MCF 10A (cell line): ENCODE measurements at regions not wholly inside any gene's neighbourhood (a gene's known extent, or its start where the extent isn't known, plus 50 kb on each side); places are given as distances from the start of the nearest gene placed in this dataset.

Source experiments
- BruUV-seq: library from RNA; stranded (reverse); fragments of 400-500 nt; replicated peaks from 2 replicates; lab custom pipeline; 2021; lab: Mats Ljungman, UMichigan
- CTCF ChIA-PET: fragments of 300-600 bp; sonication (Branson Sonifier 250); formaldehyde crosslinking; extraction: SDS; loops from one replicate; lab custom pipeline; 2021; ENCODE audit warnings: antibody characterized with exemption, inconsistent platforms; lab: Yijun Ruan, JAX
- POLR2A ChIA-PET: fragments of 300-600, 350-650 bp; sonication (Branson Sonifier 250); formaldehyde crosslinking; extraction: SDS; loops from one replicate; lab custom pipeline; 2020; ENCODE audit warnings: antibody characterized with exemption, inconsistent platforms; lab: Yijun Ruan, JAX
- DNase-seq: peaks from one replicate; pipeline ENCODE4 v3.0.0-alpha.2; 2018; ENCODE audit not compliant: unreplicated experiment
- H3K27ac Mint-ChIP-seq: one replicate; pipeline ENCODE4 v1.8.0; 2022; ENCODE audit warnings: mild to moderate bottlenecking, low read depth, mixed read lengths; ENCODE audit not compliant: unreplicated experiment
- H3K27me3 Mint-ChIP-seq: one replicate; pipeline ENCODE4 v1.8.0; 2022; ENCODE audit warnings: mixed read lengths; ENCODE audit not compliant: insufficient read depth, unreplicated experiment
- H3K36me3 Mint-ChIP-seq: one replicate; pipeline ENCODE4 v1.8.0; 2022; ENCODE audit warnings: mild to moderate bottlenecking, moderate library complexity, mixed read lengths; ENCODE audit not compliant: insufficient read depth, unreplicated experiment
- H3K4me1 Mint-ChIP-seq: one replicate; pipeline ENCODE4 v1.8.0; 2022; ENCODE audit warnings: mixed read lengths; ENCODE audit not compliant: insufficient read depth, unreplicated experiment
- H3K4me3 Mint-ChIP-seq: one replicate; pipeline ENCODE4 v1.8.0; 2022; ENCODE audit warnings: mild to moderate bottlenecking, moderate library complexity, mixed read lengths; ENCODE audit not compliant: unreplicated experiment
- H3K9me3 Mint-ChIP-seq: one replicate; pipeline ENCODE4 v1.8.0; 2022; ENCODE audit warnings: mixed read lengths; ENCODE audit not compliant: unreplicated experiment
- CTCF ChIP-seq: fragments of 200-600 bp; IDR thresholded peaks from one replicate; pipeline ENCODE4 v1.8.0; 2022; ENCODE audit warnings: antibody characterized with exemption, mild to moderate bottlenecking; ENCODE audit not compliant: unreplicated experiment
- intact Hi-C: fragments of 100-400 bp; cut with micrococcal nuclease; formaldehyde crosslinking; loops from 2 replicates; pipeline ENCODE4 v1.14.1; 2022

GRCh38 chr15:96997538-96997937 is 667.0 kb downstream of the NR2F2 start:
- Mint-ChIP-seq H3K9me3 (no peaks in the 10 kb centered on the region), H3K27me3 (peaks cover 41% of the 10 kb centered on the region), H3K27ac (no peak overlapping the region), H3K36me3 (no peaks in the 10 kb centered on the region), H3K4me1 (no peaks in the 10 kb centered on the region), H3K4me3 (no peak overlapping the region)
- intact Hi-C loops: no loop called here
- TF ChIP-seq CTCF: no peak
- BruUV-seq: no TSS peak
- CTCF ChIA-PET: no interaction called here
- no peak for DNase-seq
- POLR2A ChIA-PET: no interaction called here

GRCh38 chr15:97009031-97009431 is 678.5 kb downstream of the NR2F2 start:
- no peak for TF ChIP-seq CTCF
- no peak overlapping the region for H3K4me3 Mint-ChIP-seq
- no peaks in the 10 kb centered on the region for H3K36me3 Mint-ChIP-seq
- no peaks in the 10 kb centered on the region for H3K27me3 Mint-ChIP-seq
- DNase-seq: no peak
- intact Hi-C loops: no loop called here
- BruUV-seq: no TSS peak
- POLR2A ChIA-PET: no interaction called here
- H3K4me1 Mint-ChIP-seq: no peaks in the 10 kb centered on the region
- no peaks in the 10 kb centered on the region for H3K9me3 Mint-ChIP-seq
- CTCF ChIA-PET: no interaction called here
- no peak overlapping the region for H3K27ac Mint-ChIP-seq

GRCh38 chr15:97012986-97013385 is 682.5 kb downstream of the NR2F2 start:
- Mint-ChIP-seq H3K9me3 (no peaks in the 10 kb centered on the region), H3K27ac (no peak overlapping the region), H3K27me3 (no peaks in the 10 kb centered on the region), H3K4me3 (no peak overlapping the region), H3K36me3 (no peaks in the 10 kb centered on the region), H3K4me1 (no peaks in the 10 kb centered on the region)
- no TSS peak for BruUV-seq
- no peak for DNase-seq
- intact Hi-C loops: no loop called here
- ChIA-PET CTCF (no interaction called here), POLR2A (interaction anchor here (0.6 kb wide), 1 partner anchor 122 kb away, joined by 3 read pairs; no protein-coding TSS in a partner anchor)
- no peak for TF ChIP-seq CTCF

- Mint-ChIP-seq H3K27me3 (no peaks in the 10 kb centered on the region), H3K9me3 (no peaks in the 10 kb centered on the region), H3K4me1 (no peaks in the 10 kb centered on the region), H3K36me3 (no peaks in the 10 kb centered on the region), H3K4me3 (no peak overlapping the region), H3K27ac (no peak overlapping the region)
- BruUV-seq: no TSS peak
- no peak for TF ChIP-seq CTCF
- ChIA-PET POLR2A (interaction anchor here (0.6 kb wide), 1 partner anchor 1707 kb away, joined by 3 read pairs; no protein-coding TSS in a partner anchor), CTCF (no interaction called here)
- DNase-seq: no peak
- intact Hi-C loops: no loop called here
These were observed 683.0 kb downstream of the NR2F2 start for GRCh38 chr15:97013491-97013890.
